Osteoblast (primary cell): ENCODE measurements at regions not wholly inside any gene's neighbourhood (a gene's known extent, or its start where the extent isn't known, plus 50 kb on each side); places are given as distances from the start of the nearest gene placed in this dataset.

Source experiments
- DNase-seq: peaks from one replicate; pipeline ENCODE4 v3.0.0; 2011; ENCODE audit warnings: low spot score, mixed read lengths; ENCODE audit not compliant: insufficient read length; ENCODE audit errors: missing footprints
- H2AFZ ChIP-seq: 2 replicates; pipeline ENCODE4 v1.6.0; 2011; ENCODE audit warnings: mild to moderate bottlenecking, low read length
- H3K27ac ChIP-seq: 2 replicates; pipeline ENCODE4 v1.5.1; 2011; ENCODE audit warnings: mild to moderate bottlenecking, low read depth, low read length, moderate library complexity
- H3K27me3 ChIP-seq: 2 replicates; pipeline ENCODE4 v1.6.0; 2012; ENCODE audit warnings: mild to moderate bottlenecking, control low read depth, inconsistent platforms, low read length, moderate library complexity; ENCODE audit not compliant: insufficient read depth
- H3K36me3 ChIP-seq: 2 replicates; pipeline ENCODE4 v1.5.1; 2011; ENCODE audit warnings: mild to moderate bottlenecking, low read length, control low read depth, moderate library complexity; ENCODE audit not compliant: insufficient read depth
- H3K4me1 ChIP-seq: 2 replicates; pipeline ENCODE4 v1.5.1; 2011; ENCODE audit warnings: mild to moderate bottlenecking, low read length, control low read depth, moderate library complexity; ENCODE audit not compliant: insufficient read depth
- H3K4me2 ChIP-seq: 2 replicates; pipeline ENCODE4 v1.6.0; 2011; ENCODE audit warnings: mild to moderate bottlenecking, low read length; ENCODE audit not compliant: insufficient read depth
- H3K4me3 ChIP-seq: fragments of 200-600 bp; sonication (generic); 3 replicates; pipeline ENCODE4 v1.5.1; 2012; ENCODE audit warnings: mild to moderate bottlenecking, low read length, inconsistent platforms; ENCODE audit not compliant: insufficient read depth
- H3K79me2 ChIP-seq: 2 replicates; pipeline ENCODE4 v1.6.0; 2012; ENCODE audit warnings: mild to moderate bottlenecking, low read length, control low read depth, inconsistent platforms; ENCODE audit not compliant: insufficient read depth
- H3K9me3 ChIP-seq: 2 replicates; pipeline ENCODE4 v1.5.1; 2011; ENCODE audit warnings: low read depth, low read length, control low read depth
- H4K20me1 ChIP-seq: 2 replicates; pipeline ENCODE4 v1.6.0; 2012; ENCODE audit warnings: mild to moderate bottlenecking, low read length, control low read depth; ENCODE audit not compliant: insufficient read depth
- CTCF ChIP-seq: IDR thresholded peaks from 2 replicates; pipeline ENCODE4 v1.5.1; 2011; ENCODE audit warnings: mild to moderate bottlenecking, low read depth, low read length, moderate library complexity; ENCODE audit errors: extremely low read depth

DNA sequence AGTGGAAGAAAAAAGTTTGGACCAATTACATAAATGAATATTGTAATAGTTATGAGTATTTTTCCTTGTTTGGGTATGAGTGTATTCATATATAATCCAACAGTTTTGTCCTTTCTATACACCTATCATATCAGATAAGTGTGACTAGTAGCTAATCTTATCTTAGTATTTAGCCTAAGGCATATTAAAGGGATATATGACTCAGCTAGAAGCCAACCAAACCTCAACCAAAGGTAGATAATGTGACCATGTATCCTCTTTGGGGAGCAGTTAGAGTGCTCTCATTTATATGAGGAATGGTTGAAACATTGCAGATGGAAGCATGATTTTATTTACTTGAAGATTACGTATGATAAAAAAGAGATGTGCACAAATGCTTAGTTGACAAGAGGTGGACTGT is 370.0 kb upstream of the CTNND2 start:
- Histone ChIP-seq H4K20me1 (no peaks in the 10 kb centered on the region), H2AFZ (no peak overlapping the region), H3K4me3 (no peak overlapping the region), H3K36me3 (no peaks in the 10 kb centered on the region), H3K27me3 (no peaks in the 10 kb centered on the region), H3K9me3 (peaks cover 2% of the 10 kb centered on the region), H3K27ac (no peak overlapping the region), H3K4me1 (no peaks in the 10 kb centered on the region), H3K4me2 (no peak overlapping the region), H3K79me2 (no peaks in the 10 kb centered on the region)
- no peak for DNase-seq
- no peak for TF ChIP-seq CTCF

DNA sequence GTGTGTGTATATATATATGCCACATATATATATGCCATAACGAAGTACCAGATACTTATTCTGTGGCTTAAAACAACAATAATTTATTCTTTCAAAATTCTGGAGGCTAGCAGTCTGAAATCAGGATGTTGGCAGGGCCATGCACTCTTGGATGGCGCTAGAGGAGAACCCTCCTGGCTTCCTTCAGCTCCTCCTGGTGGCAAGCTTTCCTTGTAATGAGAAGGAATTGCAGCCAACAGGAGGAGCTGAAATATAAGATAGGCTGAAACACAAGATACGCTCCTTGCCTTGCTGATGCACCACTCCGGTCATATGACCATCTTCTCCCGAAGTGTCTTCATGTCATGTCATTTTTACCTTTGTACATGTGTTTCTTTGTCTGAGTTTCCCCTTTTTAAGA is 368.1 kb upstream of the CTNND2 start:
- TF ChIP-seq CTCF = no peak
- H3K4me1 ChIP-seq = no peaks in the 10 kb centered on the region
- no peaks in the 10 kb centered on the region for H4K20me1 ChIP-seq
- DNase-seq = no peak
- no peak overlapping the region for H2AFZ ChIP-seq
- no peaks in the 10 kb centered on the region for H3K27me3 ChIP-seq
- no peak overlapping the region for H3K27ac ChIP-seq
- no peaks in the 10 kb centered on the region for H3K79me2 ChIP-seq
- H3K4me2 ChIP-seq = no peak overlapping the region
- no peak overlapping the region for H3K4me3 ChIP-seq
- H3K9me3 ChIP-seq = no peaks in the 10 kb centered on the region
- H3K36me3 ChIP-seq = no peaks in the 10 kb centered on the region

DNA sequence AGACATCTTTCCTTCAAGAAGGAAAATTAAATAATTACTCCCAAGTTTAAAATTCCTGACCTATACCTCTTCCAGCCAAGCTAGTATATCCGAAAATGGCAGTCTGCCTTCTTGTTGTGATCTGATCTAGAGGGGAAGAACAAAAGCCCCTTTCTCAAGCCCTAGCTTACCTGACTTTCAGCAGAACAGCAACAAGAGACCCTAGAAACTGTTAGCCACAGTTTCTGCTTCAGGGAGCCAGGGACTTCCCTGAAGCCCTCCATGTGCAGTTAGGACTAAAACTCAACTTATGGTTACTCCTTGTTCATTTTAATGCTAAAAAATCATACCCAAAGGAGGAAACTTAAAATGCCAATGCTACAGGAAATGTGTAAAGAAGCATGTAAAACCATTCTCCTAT is 366.7 kb upstream of the CTNND2 start:
- H3K36me3 ChIP-seq = no peaks in the 10 kb centered on the region
- H3K4me2 ChIP-seq = no peak overlapping the region
- H3K4me1 ChIP-seq = no peaks in the 10 kb centered on the region
- H2AFZ ChIP-seq = no peak overlapping the region
- no peaks in the 10 kb centered on the region for H3K79me2 ChIP-seq
- no peaks in the 10 kb centered on the region for H3K9me3 ChIP-seq
- no peak for DNase-seq
- H3K4me3 ChIP-seq = no peak overlapping the region
- no peak overlapping the region for H3K27ac ChIP-seq
- TF ChIP-seq CTCF = no peak
- H4K20me1 ChIP-seq = no peaks in the 10 kb centered on the region
- H3K27me3 ChIP-seq = no peaks in the 10 kb centered on the region

- H3K4me2 ChIP-seq = no peak overlapping the region
- no peaks in the 10 kb centered on the region for H3K27me3 ChIP-seq
- no peaks in the 10 kb centered on the region for H3K36me3 ChIP-seq
- H3K79me2 ChIP-seq = no peaks in the 10 kb centered on the region
- TF ChIP-seq CTCF = no peak
- no peaks in the 10 kb centered on the region for H4K20me1 ChIP-seq
- DNase-seq = no peak
- no peak overlapping the region for H2AFZ ChIP-seq
- H3K4me1 ChIP-seq = no peaks in the 10 kb centered on the region
- no peaks in the 10 kb centered on the region for H3K9me3 ChIP-seq
- no peak overlapping the region for H3K27ac ChIP-seq
- no peak overlapping the region for H3K4me3 ChIP-seq
These were observed 364.9 kb upstream of the CTNND2 start for GRCh38 chr5:12269164-12269563.
